ENCODE measurements at regions not wholly inside any gene's neighbourhood (a gene's known extent, or its start where the extent isn't known, plus 50 kb on each side); places are given as distances from the start of the nearest gene placed in this dataset.

DNA sequence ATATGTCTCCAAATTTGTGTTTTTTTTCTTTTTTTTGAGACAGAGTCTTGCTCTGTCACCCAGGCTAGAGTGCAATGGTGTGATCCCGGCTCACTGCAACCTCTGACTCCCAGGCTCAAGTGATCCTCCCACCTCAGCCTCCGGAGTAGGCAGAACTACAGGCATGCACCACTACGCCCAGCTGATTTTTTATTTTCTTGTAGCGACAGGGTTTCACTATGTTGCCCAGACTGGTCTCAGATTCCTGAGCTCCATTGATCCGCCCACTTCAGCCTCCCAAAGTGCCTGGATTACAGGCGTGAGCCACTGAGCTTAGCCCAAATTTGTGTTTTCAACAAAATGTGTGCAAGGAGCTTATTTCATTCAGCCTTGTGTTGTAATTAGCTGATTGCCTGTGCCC, 59.0 kb upstream of the IFFO2 start:
- no peak overlapping the region for H2AFZ ChIP-seq (ENCODE audit: low read length)

DNA sequence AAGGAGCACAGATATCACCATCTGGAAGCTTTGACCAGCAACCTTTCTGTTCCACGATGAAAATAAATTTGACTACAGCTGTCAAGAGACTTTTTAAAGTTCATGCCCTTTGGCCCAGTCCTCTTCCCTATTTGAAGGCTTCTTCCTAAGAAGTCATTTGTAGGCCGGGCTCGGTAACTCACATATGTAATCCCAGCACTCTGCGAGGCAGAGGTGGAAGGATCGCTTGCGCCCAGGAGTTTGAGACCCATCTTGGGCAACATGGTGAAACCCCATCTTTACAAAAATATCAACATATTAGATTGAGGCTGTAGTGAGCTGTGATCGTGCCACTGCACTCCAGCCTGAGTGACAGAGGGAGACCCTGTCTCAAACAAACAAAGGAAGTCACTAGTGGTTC, 58.3 kb upstream of the IFFO2 start:
- Histone ChIP-seq H3K9me3 (ENCODE audit: control insufficient read depth, insufficient read depth, low read depth, low read length) (no peaks in the 10 kb centered on the region), H3K27ac (ENCODE audit: insufficient read depth, low read length) (no peak overlapping the region), H3K9ac (ENCODE audit: insufficient read depth, low read length) (no peak overlapping the region), H3K4me2 (ENCODE audit: extremely low read depth, insufficient read depth, low read length) (no peak overlapping the region), H3K36me3 (ENCODE audit: control insufficient read depth, insufficient read depth, low read length) (no peaks in the 10 kb centered on the region), H4K20me1 (ENCODE audit: control insufficient read depth, extremely low read depth, insufficient read depth, low read length) (no peaks in the 10 kb centered on the region), H3K4me3 (replicated peaks in 1 of 4; ENCODE audit: control extremely low read depth in 1 of 4, insufficient read depth in 1 of 4, low read depth in 3 of 4, low read length in 4 of 4) (no peak overlapping the region), H2AFZ (ENCODE audit: low read length) (no peak overlapping the region), H3K79me2 (ENCODE audit: control insufficient read depth, insufficient read depth, low read length) (no peaks in the 10 kb centered on the region), H3K4me1 (ENCODE audit: control insufficient read depth, extremely low read depth, insufficient read depth, low read length) (peaks cover 21% of the 10 kb centered on the region), H3K27me3 (ENCODE audit: control insufficient read depth, insufficient read depth, low read length) (no peaks in the 10 kb centered on the region)
- no peak for DNase-seq (ENCODE audit: low read depth in 2 of 2)
- TF ChIP-seq, protein P1, sequence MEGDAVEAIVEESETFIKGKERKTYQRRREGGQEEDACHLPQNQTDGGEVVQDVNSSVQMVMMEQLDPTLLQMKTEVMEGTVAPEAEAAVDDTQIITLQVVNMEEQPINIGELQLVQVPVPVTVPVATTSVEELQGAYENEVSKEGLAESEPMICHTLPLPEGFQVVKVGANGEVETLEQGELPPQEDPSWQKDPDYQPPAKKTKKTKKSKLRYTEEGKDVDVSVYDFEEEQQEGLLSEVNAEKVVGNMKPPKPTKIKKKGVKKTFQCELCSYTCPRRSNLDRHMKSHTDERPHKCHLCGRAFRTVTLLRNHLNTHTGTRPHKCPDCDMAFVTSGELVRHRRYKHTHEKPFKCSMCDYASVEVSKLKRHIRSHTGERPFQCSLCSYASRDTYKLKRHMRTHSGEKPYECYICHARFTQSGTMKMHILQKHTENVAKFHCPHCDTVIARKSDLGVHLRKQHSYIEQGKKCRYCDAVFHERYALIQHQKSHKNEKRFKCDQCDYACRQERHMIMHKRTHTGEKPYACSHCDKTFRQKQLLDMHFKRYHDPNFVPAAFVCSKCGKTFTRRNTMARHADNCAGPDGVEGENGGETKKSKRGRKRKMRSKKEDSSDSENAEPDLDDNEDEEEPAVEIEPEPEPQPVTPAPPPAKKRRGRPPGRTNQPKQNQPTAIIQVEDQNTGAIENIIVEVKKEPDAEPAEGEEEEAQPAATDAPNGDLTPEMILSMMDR (conservative IDR thresholded peaks at IDR 0.05 in 1 of 2, IDR thresholded peaks at IDR 0.05 in 1 of 2; ENCODE audit: low read depth in 1 of 2, low read length in 2 of 2), result no peak
- TF ChIP-seq EZH2 (IDR thresholded peaks at IDR 0.05; ENCODE audit: low read length, missing control alignments), result no peak

More for the DNA sequence above, 59.0 kb upstream of the IFFO2 start:
- no peaks in the 10 kb centered on the region for H3K9me3 ChIP-seq (ENCODE audit: control insufficient read depth, insufficient read depth, low read depth, low read length)
- no peak overlapping the region for H3K4me3 ChIP-seq (replicated peaks in 1 of 4; ENCODE audit: control extremely low read depth in 1 of 4, insufficient read depth in 1 of 4, low read depth in 3 of 4, low read length in 4 of 4)
- H3K27me3 ChIP-seq (ENCODE audit: control insufficient read depth, insufficient read depth, low read length), result no peaks in the 10 kb centered on the region
- no peak for DNase-seq (ENCODE audit: low read depth in 2 of 2)
- H3K4me2 ChIP-seq (ENCODE audit: extremely low read depth, insufficient read depth, low read length), result no peak overlapping the region
- H3K4me1 ChIP-seq (ENCODE audit: control insufficient read depth, extremely low read depth, insufficient read depth, low read length), result peaks cover 14% of the 10 kb centered on the region
- H3K36me3 ChIP-seq (ENCODE audit: control insufficient read depth, insufficient read depth, low read length), result no peaks in the 10 kb centered on the region
- no peak overlapping the region for H3K9ac ChIP-seq (ENCODE audit: insufficient read depth, low read length)
- TF ChIP-seq, protein P1 (conservative IDR thresholded peaks at IDR 0.05 in 1 of 2, IDR thresholded peaks at IDR 0.05 in 1 of 2; ENCODE audit: low read depth in 1 of 2, low read length in 2 of 2), result no peak
- no peak for TF ChIP-seq EZH2 (IDR thresholded peaks at IDR 0.05; ENCODE audit: low read length, missing control alignments)
- H4K20me1 ChIP-seq (ENCODE audit: control insufficient read depth, extremely low read depth, insufficient read depth, low read length), result no peaks in the 10 kb centered on the region
- H3K79me2 ChIP-seq (ENCODE audit: control insufficient read depth, insufficient read depth, low read length), result no peaks in the 10 kb centered on the region
- no peak overlapping the region for H3K27ac ChIP-seq (ENCODE audit: insufficient read depth, low read length)

GRCh38 chr1:19013826-19014548, 57.5 kb upstream of the IFFO2 start:
- H3K79me2 ChIP-seq (ENCODE audit: control insufficient read depth, insufficient read depth, low read length), result no peaks in the 10 kb centered on the region
- no peak for DNase-seq (ENCODE audit: low read depth in 2 of 2)
- TF ChIP-seq, protein P1 (conservative IDR thresholded peaks at IDR 0.05 in 1 of 2, IDR thresholded peaks at IDR 0.05 in 1 of 2; ENCODE audit: low read depth in 1 of 2, low read length in 2 of 2), result no peak
- no peak for TF ChIP-seq EZH2 (IDR thresholded peaks at IDR 0.05; ENCODE audit: low read length, missing control alignments)
- H3K4me3 ChIP-seq (replicated peaks in 1 of 4; ENCODE audit: control extremely low read depth in 1 of 4, insufficient read depth in 1 of 4, low read depth in 3 of 4, low read length in 4 of 4), result no peak overlapping the region
- no peaks in the 10 kb centered on the region for H3K36me3 ChIP-seq (ENCODE audit: control insufficient read depth, insufficient read depth, low read length)
- no peaks in the 10 kb centered on the region for H3K9me3 ChIP-seq (ENCODE audit: control insufficient read depth, insufficient read depth, low read depth, low read length)
- H3K9ac ChIP-seq (ENCODE audit: insufficient read depth, low read length), result no peak overlapping the region
- no peak overlapping the region for H2AFZ ChIP-seq (ENCODE audit: low read length)
- peaks cover 28% of the 10 kb centered on the region for H3K4me1 ChIP-seq (ENCODE audit: control insufficient read depth, extremely low read depth, insufficient read depth, low read length)
- H3K27ac ChIP-seq (ENCODE audit: insufficient read depth, low read length), result no peak overlapping the region
- no peak overlapping the region for H3K4me2 ChIP-seq (ENCODE audit: extremely low read depth, insufficient read depth, low read length)
- H4K20me1 ChIP-seq (ENCODE audit: control insufficient read depth, extremely low read depth, insufficient read depth, low read length), result no peaks in the 10 kb centered on the region
- H3K27me3 ChIP-seq (ENCODE audit: control insufficient read depth, insufficient read depth, low read length), result no peaks in the 10 kb centered on the region
